Right ventricle myocardium superior (tissue), 1 donor: ENCODE measurements at regions not wholly inside any gene's neighbourhood (a gene's known extent, or its start where the extent isn't known, plus 50 kb on each side); places are given as distances from the start of the nearest gene placed in this dataset.
A peak's percentile ranks its signal among the peaks of the same experiment; 100 is the strongest.
"Not testable (repeated sequence)": the region's sequence is repeated elsewhere in the genome, so short reads cannot be mapped to it uniquely, and the experiment has no call there.

ENCODE experiments used
- ATAC-seq: fragments of 200-7000 bp; cut with Tn5 transposase; one replicate; pipeline ENCODE4 v1.9.1; 2020; ENCODE audit warnings: mild to moderate bottlenecking; ENCODE audit not compliant: poor library complexity
- DNase-seq: peaks from one replicate; pipeline ENCODE4 v3.0.0-alpha.2; 2020
- intact Hi-C: fragments of 100-400 bp; cut with DNase I; formaldehyde crosslinking; loops from one replicate; pipeline ENCODE4 v1.11.2; 2022
- donor health status: DM: no; HTN: yes; CAD: no; lungs with severe emphysema.

DNA sequence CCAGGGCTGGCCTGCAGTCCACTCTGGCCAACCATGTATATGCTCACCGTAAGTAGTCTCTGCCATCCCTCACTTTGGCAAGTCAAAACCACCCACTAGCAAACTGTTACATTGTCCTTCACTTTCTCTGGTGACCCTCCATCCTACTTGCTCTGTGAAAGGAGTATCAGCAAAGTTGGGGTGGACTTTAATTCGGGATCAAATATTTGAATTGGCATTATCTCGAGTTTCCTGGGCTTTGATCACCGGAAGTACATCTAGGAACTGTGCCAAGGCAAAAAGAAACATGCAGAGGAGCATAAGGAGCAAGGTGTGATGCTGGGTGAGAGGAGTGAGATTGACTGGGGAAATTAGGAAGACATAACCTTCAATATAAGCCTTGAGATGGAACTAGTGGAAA, 188.9 kb upstream of the P2RY1 start:
- ATAC-seq = no peak
- no peak for DNase-seq
- intact Hi-C loops = no loop called here

DNA sequence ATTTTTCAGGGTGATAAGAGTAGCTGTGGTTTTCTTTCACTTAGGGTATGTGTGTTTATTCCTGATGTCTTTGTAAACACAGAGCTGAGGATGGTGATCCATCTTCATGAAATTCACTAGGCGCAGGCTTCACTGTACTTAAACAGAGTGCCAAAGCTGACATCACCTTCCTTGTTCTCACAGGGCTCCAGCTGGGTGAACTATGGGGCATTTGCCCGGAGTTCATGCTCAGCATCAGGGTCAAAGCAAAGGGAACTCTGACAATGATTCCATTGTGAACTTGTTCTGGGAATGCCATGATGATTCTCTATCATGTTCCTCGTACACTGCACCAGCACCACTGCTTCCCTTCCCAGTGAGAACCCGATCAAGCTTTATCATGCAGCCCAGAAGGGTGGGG, 184.8 kb upstream of the P2RY1 start:
- ATAC-seq (peak; percentile 43), DNase-seq (no peak)
- intact Hi-C loops = no loop called here

DNA sequence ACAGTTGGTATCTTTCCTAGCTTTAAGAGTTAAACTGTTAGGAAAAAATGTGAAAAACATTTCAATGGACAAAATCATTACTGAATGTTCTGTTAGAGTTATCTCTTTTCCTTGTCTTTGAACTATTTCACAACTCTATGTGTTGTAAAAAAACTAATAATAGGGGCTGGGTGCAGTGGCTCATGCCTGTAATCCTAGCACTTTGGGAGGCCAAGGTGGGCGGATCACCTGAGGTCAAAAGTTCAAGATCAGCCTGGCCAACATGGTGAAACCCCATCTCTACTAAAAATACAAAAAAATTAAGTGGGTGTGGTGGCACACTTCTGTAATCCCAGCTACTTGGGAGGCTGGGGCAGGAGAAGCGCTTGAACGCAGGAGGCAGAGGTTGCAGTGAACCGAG, 184.0 kb upstream of the P2RY1 start:
- DNase-seq, intact Hi-C loops, ATAC-seq: not testable (repeated sequence)

DNA sequence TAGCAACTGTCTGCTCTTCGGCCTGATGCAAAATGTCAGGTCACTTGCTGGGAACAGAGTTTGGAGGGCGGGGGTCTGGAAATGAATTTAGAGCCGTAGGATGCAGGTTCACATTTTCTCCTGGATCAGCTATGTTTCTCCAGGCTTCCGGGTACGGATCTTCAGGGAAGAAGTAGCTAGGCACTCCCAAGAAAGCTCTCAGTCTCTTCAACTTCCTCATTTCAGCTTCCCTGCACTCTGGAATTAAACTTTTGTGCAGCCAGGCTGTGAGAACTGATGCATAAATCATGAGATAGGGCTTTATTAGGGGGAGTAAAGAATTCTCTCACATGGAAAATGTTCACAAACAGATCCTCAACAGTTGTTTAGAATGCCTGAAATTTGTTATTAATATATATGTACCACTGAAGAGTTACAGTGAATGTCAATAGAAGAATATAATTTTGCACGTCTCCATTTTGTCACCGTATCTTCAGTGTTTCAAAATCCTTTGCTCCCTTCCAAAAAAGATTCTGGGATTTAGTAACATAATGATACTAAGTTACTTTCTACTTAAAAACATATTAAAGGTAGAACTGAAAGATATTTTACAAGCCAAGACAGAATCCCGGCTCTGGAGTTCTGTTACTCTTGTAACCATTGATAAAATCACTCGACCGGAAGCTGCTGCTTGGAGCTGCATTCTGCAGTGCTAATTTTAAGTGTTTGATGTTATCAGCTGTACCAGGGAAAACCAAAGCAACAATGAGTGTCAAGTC, 178.5 kb upstream of the P2RY1 start:
- intact Hi-C loops = no loop called here
- DNase-seq (no peak), ATAC-seq (no peak)

DNA sequence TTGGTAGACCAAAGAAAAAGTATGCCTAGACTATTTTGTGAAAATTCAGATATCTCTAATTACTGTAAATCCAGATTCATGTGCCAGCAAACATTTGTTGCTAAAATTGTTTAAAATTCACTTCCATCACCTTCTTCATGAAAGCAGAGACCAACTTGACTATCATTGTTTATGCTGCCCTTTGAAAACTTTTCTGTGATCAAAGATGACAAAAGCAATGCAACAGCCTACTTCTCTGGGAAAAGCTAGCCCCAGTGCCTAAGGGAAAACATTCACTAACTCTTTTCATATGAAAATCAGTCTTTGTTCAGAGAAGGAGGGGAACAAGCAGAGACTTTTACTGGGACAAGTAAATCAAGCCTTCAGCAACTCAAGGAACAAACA, 178.0 kb upstream of the P2RY1 start:
- ATAC-seq (no peak), DNase-seq (no peak)
- intact Hi-C loops = no loop called here

DNA sequence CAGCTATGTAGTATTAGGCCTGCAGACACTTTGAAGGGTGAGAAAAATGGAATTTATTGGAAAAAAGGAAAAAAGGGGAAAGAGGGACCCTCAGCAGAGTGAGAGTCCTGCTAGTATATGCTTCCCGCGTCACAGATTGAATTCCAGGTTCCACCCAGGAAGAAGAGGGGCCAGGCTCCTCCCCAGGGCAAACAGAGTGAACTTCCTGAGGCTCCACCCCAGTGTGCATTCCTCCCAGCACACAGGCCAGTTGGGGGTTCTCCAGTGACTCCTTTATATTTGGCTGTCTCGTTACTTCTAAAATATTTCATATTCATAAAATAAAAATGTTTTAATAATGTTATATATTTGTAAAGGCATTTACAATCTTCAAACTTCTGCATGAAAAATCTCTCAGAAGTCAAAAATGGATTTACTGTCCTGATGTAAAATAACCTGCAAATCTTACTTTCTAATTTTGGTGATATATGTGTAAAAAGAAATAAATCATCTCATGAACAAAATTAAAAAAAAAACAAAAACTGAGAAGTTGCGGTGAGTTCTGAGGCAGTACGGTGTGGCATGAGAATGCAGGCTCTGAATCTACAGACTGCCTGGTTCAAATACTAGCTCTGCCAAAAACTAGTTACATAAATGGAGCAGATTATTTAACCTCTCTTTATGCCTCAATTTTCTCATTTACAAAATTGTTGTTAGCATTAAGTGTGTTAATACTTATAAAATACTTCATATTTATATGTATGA, 175.8 kb upstream of the P2RY1 start:
- DNase-seq (no peak), ATAC-seq (no peak)
- intact Hi-C loops = no loop called here

DNA sequence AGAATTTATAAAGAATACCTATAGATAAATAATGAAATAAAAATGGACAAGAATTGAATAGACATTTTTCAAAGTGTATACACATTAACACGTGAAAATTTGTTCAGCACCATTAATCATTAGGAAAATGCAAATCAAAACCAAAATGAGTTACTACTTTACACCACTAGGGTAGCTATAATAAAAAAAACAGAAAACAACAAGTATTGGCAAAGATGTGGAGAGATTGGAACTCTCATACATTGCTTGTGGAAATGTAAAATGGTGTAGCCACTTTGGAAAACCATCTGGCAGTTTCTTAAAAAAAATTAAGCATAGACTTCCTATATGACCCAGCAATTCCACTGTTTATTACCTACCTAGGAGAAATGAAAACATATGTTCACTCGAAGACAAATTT, 172.8 kb upstream of the P2RY1 start:
- ATAC-seq = no peak
- no peak for DNase-seq
- intact Hi-C loops = no loop called here

DNA sequence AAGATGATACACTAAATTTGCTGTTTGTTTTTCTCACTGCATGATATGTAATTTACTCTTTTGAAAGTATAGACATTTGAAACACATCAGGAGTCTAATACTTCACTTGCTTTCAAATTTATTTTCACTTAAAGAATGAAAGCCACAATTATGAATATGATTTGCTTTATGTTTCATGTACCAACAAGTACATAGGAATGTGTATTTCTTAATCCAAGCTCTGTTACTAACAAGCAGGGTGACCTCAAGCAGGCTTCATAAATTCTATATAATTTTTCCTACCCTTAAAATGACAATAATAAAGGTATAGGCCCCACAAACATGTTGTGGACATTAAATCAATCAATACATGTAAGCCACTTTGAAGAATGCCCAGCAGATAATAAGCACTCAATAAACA, 170.2 kb upstream of the P2RY1 start:
- ATAC-seq (no peak), DNase-seq (no peak)
- intact Hi-C loops = no loop called here

DNA sequence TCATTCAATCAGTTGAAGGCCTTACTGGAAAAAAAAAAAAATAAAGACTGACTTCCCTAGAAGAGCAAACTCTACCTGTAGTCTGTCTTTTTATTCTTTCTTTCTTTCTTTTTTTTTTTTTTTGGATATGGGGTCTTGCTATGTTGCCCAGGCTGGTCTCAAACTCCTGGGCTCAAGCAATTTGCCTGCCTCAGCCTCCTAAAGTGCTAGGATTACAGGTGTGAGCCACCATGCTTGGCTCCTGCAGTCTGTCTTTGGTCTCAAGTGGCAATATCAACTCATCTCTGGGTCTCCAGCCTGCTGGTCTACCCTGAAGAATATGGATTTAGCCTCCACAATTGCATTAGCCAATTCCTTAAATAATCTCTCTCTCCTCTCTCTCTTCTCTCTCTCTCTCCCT, 167.7 kb upstream of the P2RY1 start:
- ATAC-seq (no peak), DNase-seq (no peak)
- intact Hi-C loops = no loop called here

DNA sequence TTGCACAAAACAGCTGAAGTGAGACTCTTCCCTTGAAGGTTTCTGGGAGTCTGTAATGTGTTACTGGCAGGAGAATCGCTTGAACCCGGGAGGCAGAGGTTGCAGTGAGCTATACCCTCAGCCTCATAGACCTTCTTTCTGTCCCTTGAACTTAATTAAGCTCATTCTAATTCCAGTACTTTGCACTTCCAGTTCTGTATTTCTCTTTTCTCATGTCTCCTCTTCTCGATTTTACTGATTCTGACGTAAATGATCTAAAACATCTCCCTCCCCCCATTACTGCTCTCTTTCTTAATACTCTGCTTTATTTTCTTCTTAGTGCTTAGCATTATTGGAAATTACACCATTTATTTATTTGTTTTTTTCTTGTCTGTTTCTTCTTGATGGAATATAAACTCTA, 165.4 kb upstream of the P2RY1 start:
- ATAC-seq (no peak), DNase-seq (no peak)
- intact Hi-C loops = no loop called here

DNA sequence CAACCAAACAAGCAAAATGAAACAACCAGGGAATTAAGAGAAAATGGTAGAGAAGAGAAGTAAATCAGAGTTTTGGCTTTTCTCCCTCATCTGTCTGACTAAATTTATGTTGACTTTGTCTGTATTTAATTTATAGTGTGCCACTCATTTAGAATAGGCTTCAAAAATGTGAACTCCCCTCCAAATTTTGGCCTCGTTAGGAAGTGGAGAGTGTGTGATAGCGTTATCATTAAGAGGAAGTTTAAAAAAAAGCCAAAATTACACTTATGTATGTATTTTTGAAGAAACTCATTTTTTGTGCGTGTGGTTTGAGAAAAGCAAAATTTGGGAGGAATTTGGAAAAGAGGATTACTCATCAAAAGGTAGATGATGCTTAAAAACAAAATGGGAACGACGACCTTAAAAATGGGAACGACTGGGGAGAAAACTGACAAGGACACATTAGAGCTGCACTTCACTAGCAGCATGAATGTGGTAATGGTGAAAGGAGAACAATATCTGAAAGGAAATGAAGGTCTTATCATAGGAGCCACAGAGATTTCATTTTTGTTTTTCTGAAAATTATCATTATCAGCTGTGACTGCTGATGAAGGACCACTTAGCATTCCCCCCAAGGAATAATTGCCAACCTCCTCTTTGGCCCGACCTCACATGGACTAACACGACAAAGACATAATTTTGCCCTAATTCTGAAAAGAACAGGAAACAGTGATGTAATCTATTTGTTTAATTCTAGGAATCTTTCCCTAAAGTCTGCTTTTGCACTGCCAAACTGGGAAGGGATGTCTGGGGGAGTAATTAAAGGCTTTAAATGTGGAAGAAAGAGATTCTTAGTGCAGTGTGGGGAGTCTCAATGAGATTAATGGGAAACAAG, 163.2 kb upstream of the P2RY1 start:
- peak; percentile 25 for ATAC-seq
- DNase-seq = no peak
- intact Hi-C loops = no loop called here

DNA sequence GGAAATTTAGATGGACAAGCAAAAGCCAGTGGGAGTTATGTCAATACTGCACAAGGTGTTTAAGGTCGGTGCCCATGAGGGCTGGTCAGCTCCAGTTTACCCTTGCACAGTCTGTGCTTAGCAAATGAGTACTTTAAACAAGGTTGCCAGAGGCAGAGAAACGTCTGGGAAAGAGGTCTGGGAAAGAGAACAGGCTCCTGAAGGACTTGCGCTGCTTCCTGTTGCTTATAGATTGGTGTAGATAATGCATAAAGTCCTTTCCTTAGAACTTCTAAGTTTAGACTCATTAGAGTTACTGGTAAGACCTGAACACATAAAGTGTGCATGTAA, 162.6 kb upstream of the P2RY1 start:
- no peak for DNase-seq
- intact Hi-C loops = no loop called here
- ATAC-seq = no peak

DNA sequence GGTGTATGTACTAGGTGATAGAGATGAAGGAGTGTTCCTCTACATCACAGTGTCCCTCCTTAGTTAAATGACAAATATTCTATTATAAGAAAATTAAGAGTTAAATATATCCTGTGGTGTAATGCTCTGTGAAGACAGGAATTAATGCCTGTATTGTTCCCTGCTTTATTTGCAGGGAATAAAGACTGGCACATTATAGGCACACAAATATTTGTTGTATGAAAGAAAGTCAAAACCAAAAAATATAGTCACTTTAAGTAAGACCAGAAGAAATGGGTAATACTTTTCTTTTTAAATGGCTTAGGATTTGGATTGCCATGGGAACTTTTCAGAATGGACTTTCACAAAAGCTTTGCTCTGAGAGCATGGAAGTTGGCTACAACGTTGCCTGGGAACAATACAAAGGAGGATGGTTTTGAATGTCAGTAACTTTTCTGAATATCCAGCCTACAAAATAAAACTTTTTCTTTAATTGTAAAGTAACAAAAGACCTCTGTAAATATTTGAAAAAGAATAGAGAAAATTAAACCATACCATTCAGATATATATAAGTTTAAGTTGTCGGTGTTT, 158.0 kb upstream of the P2RY1 start:
- intact Hi-C loops = no loop called here
- ATAC-seq (no peak), DNase-seq (no peak)

DNA sequence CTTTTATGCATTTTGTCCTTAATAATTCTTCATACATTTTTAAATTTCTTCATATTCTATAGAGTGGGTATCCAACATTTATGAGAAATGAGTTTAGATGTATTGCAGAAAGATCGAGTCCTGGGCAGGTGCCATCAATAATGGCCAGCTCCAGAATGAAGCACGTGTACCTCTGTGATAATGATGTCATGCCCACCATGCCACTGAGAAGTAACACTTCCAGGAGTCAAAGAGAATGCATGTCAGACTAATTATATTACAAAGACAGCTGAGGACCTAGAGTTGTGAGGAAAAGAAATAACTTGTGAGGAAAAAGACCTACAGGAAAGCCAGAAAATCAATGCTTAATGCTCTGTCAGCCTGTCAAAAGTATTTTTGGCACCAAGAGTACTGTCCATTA, 157.4 kb upstream of the P2RY1 start:
- DNase-seq (no peak), ATAC-seq (no peak)
- intact Hi-C loops = no loop called here

DNA sequence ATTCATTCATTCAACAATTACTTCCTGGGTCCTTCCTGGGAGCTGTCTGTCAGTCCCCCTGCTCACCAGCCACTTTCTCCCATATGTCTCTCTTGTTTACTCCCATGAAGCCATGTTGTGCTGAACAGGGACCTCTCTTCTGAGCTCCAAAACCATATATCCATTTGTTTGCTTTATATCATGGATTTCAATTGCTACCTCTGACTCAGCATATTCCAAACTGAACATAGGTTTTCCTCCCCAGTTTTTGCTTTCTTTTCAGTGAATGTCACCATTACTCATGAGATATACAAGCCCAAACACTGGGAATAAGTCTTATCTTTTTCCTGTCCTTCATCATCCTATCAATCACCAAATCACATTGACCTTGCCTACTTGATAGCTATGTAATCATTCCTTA, 152.5 kb upstream of the P2RY1 start:
- no peak for ATAC-seq
- DNase-seq = no peak
- intact Hi-C loops = no loop called here

DNA sequence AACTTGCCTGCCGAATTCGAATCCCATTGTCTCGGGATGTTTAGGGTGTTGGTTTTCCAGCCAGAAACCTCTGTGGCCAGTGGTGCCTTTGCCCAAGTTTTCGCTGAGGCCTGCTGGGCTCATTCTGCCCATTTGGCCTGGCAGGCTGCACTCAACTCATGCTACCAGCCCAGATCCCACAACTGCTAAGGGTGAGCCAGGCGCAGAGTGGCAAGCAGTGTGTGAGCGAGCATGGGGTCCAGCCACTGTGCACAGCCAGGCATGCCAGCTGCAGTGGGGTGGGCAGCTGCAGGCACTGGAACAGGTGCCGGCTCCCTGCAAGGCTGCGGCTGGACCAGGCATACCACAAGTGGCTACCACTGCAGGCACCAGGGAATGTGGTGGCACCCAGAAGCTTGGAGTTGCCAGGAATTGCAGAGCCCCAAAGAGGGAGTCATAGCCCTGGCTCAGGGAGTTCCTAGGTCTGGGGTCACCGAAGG, 151.4 kb upstream of the P2RY1 start:
- intact Hi-C loops = no loop called here
- no peak for DNase-seq
- no peak for ATAC-seq

DNA sequence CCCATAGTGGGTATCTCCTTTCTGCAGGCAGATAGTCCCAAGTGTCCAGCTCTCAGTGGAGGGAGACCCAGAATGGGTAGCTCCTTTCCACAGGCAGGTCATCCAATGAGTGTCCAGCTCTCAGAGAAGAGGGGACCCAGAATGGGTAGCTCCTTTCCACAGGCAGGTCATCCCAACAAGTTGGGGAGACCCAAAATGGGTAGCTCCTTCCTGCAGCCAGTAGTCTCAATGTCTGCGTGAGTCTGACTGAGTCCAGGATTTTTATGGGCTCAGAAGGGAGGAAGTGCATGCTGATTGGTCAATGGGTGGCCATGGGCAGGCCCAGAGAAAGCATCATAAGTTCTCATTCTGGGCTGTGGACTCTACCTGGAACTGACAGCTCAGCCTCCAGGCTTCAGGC, 150.7 kb upstream of the P2RY1 start:
- intact Hi-C loops = no loop called here
- ATAC-seq (no peak), DNase-seq (no peak)

DNA sequence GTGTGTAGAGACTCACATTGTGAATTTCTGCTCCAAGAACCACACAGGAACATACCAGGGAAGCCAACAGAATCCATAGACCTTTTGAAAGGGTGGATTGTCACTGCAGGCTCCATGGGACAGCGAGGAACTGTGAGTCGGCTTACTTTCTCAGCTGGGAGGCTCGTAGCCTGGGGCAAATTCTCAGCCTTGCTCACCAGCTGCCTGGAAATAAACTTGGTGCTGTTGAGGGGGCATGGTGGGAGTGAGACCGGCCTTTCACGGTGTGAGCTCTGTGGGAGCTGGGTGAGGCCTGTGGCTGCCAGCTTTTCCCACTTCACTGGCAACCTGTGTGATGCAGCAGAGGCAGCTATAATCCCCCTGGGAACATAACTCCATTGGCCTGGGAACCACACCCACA, 146.6 kb upstream of the P2RY1 start:
- intact Hi-C loops = no loop called here
- ATAC-seq (no peak), DNase-seq (no peak)

DNA sequence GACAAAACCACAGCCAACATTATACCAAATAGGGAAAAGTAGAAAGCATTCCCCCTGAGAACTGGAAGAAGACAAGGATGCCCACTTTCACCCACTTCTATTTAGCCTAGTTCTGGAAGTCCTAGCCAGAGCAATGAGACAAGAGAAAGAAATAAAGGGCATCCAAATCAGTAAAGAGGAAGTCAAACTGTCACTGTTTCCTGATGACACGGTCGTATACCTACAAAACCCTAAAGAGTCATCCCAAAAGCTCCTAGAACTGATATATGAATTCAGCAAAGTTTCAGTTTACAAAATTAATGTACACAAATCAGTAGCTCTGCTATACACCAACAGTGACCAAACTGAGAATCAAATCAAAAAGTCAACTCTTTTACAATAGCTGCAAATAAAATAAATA, 142.6 kb upstream of the P2RY1 start:
- intact Hi-C loops, ATAC-seq, DNase-seq: not testable (repeated sequence)
